ENCODE measurements at regions not wholly inside any gene's neighbourhood (a gene's known extent, or its start where the extent isn't known, plus 50 kb on each side); places are given as distances from the start of the nearest gene placed in this dataset.

DNA sequence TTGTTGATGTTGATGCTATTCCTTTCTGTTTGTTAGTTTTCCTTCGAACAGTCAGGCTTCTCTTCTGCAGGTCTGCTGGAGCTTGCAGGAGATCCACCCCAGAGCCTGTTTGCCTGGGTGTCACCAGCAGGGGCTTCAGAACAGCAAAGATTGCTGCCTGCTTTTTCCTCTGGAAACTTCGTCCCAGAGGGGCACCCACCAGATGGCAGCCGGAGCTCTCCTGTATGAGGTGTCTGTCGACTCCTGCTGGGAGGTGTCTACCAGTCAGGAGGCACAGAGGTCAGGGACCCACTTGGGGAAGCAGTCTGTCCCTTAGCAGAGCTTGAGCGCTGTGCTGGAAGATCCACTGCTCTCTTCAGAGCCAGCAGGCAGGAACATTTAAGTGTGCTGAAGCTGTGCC is 303.2 kb downstream of the ZIC1 start:
- TF ChIP-seq, protein P1, sequence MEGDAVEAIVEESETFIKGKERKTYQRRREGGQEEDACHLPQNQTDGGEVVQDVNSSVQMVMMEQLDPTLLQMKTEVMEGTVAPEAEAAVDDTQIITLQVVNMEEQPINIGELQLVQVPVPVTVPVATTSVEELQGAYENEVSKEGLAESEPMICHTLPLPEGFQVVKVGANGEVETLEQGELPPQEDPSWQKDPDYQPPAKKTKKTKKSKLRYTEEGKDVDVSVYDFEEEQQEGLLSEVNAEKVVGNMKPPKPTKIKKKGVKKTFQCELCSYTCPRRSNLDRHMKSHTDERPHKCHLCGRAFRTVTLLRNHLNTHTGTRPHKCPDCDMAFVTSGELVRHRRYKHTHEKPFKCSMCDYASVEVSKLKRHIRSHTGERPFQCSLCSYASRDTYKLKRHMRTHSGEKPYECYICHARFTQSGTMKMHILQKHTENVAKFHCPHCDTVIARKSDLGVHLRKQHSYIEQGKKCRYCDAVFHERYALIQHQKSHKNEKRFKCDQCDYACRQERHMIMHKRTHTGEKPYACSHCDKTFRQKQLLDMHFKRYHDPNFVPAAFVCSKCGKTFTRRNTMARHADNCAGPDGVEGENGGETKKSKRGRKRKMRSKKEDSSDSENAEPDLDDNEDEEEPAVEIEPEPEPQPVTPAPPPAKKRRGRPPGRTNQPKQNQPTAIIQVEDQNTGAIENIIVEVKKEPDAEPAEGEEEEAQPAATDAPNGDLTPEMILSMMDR (IDR thresholded peaks at IDR 0.05): no peak
- no peak for TF ChIP-seq POLR2A (IDR thresholded peaks at IDR 0.05)

All from esophagus squamous epithelium (tissue), 4 donors.